GM18873 (cell line): ENCODE measurements at regions not wholly inside any gene's neighbourhood (a gene's known extent, or its start where the extent isn't known, plus 50 kb on each side); places are given as distances from the start of the nearest gene placed in this dataset.

Source experiments
- ATAC-seq: cut with Tn5 transposase; IDR thresholded peaks from one replicate; pipeline ENCODE4 v1.9.1; 2021; ENCODE audit warnings: mild to moderate bottlenecking, moderate library complexity, moderate number of reproducible peaks; ENCODE audit not compliant: unreplicated experiment, low FRiP score

DNA sequence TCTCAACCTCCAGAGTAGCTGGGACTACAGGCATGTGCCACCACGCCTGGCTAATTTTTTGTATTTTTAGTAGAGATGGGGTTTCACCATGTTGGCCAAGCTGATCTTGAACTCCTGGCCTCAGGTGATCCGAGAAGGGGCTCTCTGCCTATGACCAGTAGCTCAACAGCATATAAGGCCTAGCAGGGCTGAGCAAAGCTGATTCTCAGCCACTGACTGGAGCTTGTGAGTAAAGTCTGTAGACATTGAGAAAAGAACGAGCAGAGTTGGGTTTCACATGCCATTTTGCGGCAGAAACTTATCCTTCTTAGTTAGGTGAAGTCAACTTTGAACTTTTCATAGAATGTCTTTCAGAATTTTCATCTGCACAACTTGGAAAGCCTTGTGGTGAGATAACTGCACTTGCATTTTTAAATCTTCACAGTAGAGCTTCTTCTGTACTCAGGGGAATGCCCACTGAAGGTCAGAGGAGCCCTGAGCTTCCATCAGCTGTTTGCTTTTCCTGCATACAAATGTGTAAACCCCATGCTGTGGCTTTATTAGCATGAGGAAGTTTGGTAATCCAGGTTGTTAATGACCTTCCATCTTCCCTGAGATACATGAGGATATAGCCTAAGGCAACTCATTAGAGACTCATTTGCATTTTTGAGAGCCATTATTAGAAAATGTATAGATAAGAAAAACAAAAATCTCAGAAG, 602.4 kb downstream of the METTL4 start:
- ATAC-seq: no peak

DNA sequence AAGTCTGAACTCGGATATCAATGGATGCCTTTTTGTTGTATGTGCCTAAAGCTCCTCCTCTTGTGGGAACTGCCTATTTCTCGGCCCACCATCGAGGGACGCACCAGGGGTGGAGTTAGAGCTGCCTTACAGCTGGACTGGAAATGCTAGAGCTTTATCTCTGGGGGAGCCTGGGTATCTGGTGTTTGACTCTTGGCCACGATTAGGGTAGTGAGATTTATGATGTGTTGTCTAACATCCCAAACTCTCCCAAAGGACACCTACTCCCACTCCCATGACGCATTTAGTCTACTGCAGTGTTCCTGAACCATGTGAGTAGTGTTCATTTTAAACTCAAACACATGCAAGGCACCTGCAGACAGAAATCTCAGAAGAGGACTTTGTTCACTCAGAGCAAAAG, 594.8 kb downstream of the METTL4 start:
- no peak for ATAC-seq

DNA sequence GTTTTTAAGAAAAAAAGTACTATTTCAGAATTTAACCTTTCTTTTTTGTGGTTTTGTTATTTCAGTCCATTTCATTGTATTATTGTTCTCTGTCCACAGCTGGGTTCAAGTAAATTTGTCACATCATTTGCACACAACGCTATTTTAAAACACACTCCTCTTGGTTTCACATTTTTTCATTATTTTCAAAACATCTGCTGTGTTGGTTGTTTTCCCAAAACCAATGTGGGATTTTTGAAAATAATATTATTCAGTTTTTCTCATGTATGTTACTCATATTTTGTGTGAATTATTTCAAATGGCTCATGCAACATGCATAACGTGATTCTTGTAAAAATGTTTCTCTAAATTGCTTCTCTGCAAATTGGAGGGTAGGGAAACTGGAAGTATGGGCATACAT, 589.2 kb downstream of the METTL4 start:
- ATAC-seq: no peak

DNA sequence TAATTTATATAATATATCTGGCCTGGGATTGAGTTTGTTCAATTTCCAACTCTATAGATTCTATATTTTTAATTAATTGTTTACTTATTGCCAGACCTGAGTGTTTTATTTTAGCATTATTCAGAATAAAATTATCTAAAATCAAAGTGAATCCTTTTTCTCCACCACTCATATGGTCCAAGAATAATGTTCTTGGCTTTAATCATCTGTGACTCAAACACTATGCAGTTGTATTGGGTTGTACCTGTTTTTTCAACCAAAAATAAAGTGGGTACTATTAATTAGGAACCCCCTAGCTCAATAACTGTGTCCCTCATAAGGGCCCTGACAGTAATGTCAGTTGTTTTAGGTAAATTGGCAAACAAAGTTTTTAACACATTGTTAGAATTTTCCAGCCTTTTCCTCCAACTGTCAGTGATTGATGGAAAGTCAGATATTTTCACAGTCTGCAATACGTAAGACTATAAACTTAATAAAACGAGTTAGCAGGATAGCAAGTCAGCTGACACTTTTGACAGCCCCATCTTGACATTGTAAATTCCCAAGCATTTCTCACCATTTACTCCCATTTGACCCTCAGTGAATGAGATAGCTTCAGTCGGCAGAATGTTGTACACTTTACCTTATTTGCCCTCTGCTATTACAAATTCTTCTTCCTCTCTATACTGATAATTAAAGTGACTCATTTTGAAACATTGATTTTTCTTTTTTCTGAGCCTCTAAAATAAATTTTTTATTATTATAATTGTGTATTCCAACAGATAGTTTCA, 587.4 kb downstream of the METTL4 start:
- ATAC-seq: no peak

DNA sequence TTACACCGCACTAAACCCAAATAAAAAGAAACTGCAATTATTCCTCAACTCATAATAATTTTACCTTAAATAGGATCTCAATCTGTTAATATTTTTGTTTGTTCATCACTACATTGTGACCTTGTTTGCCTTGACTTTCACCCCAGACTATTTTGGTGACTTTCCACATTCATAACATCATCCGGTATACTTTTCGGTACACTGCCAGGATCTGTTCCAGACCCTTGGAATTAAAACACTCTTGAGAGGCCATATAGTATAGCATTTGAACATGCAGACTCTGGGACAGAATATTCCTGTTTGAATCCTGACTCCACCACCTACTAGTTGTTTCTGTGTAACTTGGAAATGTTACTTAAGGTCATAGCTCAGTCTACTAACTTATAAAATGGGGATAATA, 577.4 kb downstream of the METTL4 start:
- ATAC-seq: no peak

DNA sequence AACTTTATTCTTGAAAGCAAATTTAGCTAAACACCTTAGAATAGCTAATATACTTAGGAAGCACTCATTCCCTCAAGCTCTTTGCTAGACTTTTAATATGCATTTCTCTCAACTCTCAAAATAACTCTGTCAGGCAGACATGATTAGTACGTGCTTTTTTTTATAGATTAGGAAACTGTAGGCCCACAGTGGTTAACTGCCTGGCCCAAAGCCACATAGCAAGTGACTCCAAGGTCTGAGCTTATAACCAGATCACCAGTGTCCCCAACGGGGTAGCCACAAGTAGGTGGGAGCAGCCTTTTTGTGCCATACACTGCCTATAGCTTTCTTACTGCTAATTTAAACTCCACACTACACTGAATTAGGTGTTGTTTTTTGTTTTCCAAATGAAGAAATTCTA, 576.8 kb downstream of the METTL4 start:
- ATAC-seq: no peak

DNA sequence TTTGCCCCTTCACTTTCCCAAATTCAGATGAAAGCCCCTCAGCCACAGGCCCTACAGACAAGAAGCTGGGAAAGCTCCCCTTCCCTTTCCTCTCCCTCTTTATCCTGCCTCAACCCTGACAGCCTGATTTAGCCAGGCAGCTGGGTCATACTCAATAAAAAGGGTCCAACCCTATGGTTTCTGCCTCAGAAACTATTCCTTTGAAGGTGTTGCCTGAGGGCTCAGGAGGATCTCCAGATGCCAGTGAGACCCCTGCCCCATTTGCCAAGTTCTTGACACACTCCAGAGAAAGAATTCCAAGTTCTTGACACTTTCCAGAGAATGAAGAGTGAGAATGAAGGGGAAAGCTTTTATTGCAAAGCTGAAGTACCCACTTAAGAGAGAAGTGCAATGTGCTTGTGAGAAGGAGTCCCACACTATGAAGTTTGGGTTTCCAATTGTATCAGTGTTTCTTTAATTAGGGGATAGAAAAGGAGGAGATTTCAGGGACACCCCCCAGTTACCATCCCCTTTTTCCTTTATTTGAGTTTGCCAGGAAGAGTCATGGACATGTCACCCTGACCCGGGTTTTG, 576.2 kb downstream of the METTL4 start:
- ATAC-seq: no peak

DNA sequence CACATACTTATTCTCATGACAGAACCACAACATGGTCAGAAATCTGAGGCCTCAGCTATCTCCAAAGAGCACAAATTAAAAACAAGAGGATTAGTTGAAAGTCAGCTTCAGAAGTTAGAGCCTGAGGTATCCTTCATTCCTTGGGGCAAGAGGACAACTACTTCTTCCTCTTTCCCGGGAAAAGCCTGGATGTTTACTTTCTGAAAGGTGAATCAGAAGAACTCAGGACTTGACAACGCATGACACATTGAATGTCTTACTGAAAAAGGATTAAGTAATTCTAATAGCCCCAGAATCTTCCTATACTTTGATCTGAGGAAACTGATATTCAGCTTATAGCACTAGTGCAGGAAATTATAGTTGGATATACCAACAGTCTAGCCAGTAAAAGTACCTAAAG, 573.2 kb downstream of the METTL4 start:
- no peak for ATAC-seq

DNA sequence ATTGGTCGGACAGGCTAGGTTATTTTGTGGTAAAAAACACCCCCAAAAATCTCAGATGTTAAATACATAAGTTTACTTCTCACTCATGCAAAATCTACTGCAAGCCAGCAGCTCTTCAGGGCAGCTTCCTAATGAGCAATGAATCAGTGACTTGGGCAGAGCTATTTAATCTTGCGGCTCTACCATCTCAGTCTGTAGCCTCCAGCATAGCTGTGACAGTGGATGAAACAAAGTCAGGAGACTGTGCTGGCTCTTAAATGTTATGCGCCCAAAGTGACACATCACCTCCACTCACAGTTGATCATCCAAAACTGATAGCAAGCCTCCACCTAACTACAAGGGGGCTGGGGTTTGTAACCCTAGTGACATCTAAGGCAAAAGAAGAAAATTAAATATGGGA, 571.9 kb downstream of the METTL4 start:
- no peak for ATAC-seq

DNA sequence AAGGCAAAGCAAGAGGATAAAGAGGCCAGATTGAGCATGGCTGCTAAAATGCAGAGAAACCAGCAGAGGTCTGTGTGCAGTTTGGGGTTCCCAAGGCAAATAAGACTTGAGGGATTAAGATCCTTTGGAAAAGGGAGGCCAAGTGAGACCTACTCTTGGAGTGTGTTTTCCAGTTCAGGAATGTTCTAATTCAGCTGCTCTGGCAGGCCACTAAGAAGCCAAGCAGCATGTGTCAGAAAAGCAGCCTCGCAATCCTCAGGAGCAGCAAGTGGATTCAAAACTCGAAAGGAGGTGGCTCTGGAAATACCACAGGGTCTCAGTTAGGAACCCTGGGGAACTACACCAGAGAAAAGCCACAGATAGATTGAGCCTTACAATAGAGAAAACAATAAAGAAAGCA, 569.2 kb downstream of the METTL4 start:
- ATAC-seq: no peak

DNA sequence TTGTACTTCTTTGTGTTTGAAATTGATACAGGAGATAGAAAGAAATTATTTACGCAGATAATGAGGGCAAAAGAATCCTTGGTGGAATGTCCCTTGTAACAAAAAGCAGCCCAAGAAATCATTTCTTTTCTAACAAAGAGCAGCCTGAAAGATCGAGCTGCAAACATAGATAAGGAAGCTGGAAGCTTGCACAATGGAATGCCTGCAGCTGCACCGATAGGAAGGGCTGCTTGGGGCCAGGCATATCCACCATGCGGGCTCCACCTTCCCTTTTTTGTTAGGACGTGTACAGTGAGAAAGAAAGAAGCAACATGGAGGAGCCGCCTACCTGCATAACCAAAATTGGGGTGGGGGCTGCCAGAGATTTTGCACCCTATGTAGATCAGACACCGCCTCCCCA, 568.7 kb downstream of the METTL4 start:
- ATAC-seq: no peak

DNA sequence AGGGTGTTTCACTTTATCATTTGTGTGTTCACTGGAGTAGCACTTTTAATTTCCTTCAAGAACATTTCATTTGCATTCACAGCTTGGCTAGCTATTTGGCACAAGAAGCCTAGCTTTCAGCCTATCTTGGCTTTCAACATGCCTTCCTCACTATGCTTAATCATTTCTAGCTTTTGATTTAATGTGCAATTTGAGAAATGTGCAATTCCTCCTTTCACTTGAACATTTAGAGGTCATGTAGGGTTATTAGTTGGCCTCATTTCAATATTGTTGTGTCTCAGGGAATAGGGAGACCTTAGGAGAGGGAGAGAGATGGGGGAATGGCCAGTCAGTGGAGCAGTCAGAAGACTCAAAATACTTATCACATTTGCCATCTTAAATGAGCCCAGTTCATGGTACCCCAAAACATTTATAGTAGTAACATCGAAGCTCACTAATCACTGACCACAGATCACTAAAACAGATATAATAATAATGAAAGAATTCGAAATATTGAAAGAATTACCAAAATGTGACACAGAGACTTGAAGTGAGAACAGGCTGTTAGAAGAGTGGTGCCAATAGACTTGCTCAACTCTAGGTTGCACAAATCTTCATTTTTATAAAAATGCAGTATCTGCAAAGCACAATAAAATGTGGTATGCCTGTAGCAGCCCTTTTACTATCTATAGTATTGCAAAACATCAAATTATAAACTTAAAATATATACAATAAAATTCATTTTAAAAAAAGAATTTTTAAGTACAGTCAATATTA, 561.2 kb downstream of the METTL4 start:
- no peak for ATAC-seq

DNA sequence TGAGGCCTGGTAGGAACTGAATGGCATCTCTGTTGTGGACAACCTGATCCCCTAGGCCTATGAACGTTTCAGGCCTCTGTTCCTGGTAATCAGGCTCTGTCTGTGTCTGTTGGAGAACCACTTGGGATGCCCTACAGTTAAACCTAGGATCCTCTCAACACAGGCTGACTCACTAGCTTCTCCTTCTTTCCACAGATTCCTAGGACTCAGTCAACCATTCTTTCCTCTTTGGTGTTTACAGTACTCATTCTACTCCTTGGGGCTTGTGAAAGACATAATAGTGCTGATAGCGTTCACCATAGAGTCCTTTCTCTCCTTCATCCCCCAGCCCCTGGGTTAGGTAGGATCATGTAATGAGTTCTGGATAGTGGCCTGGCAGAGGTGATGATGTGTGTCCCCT, 544.3 kb downstream of the METTL4 start:
- ATAC-seq: no peak

DNA sequence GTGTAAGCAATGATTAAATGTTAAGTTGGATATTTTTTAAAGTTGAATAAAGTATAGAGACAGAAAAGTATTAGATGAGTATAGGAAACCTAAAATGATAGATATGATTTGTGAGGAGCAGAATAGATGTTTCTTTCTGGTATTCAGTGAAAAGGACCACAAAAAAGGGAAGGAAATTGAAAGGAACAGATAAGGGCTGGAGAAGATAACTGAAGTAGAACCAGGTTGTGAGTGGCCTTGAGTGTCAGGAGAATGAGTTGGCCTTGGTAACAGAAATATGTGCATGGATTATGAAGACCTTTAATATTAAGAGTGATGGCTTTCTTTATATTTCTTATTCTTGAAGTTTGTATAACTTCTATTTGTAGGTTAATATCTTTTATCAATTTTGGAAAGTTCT, 543.5 kb downstream of the METTL4 start:
- no peak for ATAC-seq

DNA sequence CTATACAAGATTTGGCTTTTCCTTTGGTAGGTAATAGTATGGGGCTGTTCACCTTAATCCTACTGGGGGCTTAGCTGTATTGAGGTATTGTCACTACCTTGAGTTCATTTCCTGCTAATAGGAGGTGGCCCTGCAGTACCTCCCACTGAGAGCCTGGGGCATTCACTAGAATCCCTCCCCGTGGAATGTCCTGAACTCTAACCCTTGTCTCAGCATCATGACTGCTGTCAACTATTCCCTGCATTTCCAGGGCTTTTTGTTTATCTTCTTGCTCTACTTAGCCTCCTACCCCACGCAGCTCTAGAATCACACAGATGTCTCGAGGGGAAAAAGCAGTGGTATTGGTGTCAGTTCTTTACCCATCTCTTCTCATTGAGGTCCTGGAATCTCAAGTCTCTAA, 542.3 kb downstream of the METTL4 start:
- no peak for ATAC-seq

DNA sequence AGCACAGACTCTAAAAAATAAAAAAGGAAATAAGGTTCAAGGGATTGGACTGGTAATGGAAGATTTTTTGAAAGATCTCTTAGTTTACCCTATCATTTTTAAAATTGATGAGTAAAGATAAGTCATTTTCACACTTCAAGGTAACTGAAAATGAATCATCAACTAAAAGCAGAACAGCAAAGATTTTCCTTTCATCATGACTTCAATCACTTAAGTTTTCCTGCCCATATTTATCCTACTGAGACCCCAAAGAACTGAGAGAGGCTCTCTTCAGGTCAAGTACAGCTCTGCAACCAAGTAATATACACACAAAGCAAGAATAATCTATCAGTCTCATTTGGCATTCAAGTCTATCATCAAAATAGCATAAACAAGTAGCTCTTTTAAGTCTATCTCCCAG, 540.7 kb downstream of the METTL4 start:
- no peak for ATAC-seq

DNA sequence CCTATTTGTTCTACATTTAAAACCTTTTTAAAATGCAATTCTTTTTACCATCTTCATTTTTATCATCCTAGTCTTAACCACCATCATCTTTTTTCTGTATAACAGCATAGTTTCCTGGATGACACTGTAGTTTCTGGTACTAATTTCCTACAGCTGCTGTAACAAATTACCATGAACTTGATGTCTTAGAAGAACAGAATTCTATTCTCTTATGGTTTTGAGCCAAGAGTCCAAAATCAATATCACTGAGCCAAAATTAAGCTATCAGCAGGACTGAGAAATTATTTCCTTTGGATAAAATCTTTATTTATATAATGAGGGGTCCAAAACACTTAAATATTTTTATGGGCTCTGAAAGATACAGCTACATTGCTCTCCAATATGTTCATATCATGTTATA, 539.3 kb downstream of the METTL4 start:
- no peak for ATAC-seq

DNA sequence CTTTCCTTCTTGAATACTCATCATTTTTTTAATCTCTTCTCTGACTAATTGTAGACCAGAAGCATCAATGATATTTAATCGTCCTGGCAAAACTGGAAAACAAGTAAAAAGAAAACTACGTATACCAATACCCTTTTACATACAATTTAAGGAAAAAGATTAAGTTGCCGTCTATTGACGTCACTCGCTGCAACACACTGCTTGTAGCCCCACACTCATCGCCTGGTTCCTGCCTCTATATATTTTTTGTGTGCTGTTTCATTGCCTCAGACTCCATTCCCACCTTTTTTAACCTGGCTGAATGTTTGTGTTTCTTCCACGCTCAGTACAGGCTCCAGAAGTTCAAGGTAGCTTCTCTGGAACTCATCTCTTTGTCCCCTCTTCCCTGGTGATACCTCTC, 536.2 kb downstream of the METTL4 start:
- ATAC-seq: no peak

DNA sequence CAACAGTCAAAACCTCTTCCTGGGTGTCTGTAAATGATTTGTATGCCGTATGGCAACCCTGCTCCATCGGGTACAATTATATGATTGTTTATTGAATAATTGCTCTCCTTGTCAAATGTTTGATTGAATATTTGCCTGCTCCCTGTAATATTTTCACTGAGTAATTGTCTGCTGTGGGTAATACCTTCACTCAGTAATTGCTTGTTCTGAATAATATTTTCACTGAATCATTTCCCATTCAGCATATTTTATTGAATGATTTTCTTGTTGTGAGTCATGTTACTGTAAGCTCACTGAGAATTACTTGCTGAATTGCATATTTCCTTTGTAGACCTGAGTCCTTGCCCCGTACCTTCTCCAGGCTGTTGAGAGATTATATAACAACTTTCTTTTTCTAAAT, 535.2 kb downstream of the METTL4 start:
- ATAC-seq: no peak

DNA sequence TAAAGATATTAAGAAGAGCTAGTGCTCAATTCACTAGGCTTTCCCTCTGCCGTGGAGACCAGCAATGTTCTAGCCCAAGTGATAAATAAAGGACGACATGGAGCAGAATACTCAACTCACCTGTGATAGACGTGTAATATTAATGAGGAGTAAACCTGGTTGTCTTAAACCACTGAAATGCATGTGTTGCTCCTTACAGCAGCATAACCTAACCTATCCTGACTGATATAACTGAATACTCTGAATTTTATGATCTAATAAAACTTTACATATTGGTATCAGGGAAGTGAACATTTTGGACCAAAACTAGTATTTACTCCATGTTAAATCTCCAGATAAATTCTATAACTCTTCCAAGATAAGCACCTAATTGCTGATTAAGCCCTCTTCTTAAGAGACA, 531.0 kb downstream of the METTL4 start:
- ATAC-seq: no peak

DNA sequence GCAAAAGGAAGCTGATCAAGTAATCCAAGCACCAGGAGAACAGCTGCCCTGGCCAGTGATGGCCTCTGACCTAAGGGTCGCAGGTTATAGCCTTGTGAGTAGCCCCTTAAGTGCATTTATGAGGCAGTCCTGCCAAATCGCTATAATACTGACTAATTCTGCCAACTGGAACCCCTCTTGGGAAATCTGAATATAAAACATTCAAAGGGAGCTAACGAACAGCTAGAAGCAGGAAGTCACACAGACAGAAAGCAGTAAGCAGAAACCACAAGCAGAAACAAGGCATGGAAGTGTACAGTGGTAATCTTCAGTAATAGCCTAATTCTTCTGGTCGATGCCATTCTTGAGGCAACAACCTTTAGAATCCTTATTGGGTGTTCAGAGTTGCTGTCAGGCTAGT, 521.3 kb downstream of the METTL4 start:
- no peak for ATAC-seq
